ENCODE measurements at regions not wholly inside any gene's neighbourhood (a gene's known extent, or its start where the extent isn't known, plus 50 kb on each side); places are given as distances from the start of the nearest gene placed in this dataset.
"Not testable (repeated sequence)": the region's sequence is repeated elsewhere in the genome, so short reads cannot be mapped to it uniquely, and the experiment has no call there.

GRCh38 chr5:98320343-98320742 lies 453.1 kb upstream of the RGMB start:
- DNase-seq: no peak

- no peak for DNase-seq
These were observed 452.1 kb upstream of the RGMB start for GRCh38 chr5:98321361-98321760.

- DNase-seq: not testable (repeated sequence)
These were observed 448.3 kb upstream of the RGMB start for GRCh38 chr5:98325187-98325586.

GRCh38 chr5:98328015-98328414 lies 445.4 kb upstream of the RGMB start:
- no peak for DNase-seq

- DNase-seq: no peak
These were observed 442.6 kb upstream of the RGMB start for GRCh38 chr5:98330871-98331270.

GRCh38 chr5:98333921-98334320 lies 439.5 kb upstream of the RGMB start:
- DNase-seq: no peak

- no peak for DNase-seq
These were observed 438.5 kb upstream of the RGMB start for GRCh38 chr5:98334946-98335345.

GRCh38 chr5:98339141-98339848 lies 434.2 kb upstream of the RGMB start:
- DNase-seq: no peak

GRCh38 chr5:98341038-98342032 lies 432.1 kb upstream of the RGMB start:
- peak; percentile 92 for DNase-seq

- DNase-seq: not testable (repeated sequence)
These were observed 430.4 kb upstream of the RGMB start for GRCh38 chr5:98342958-98343660.

- peak; percentile 97 for DNase-seq
These were observed 424.0 kb upstream of the RGMB start for GRCh38 chr5:98349251-98349989.

GRCh38 chr5:98349990-98350365 lies 423.5 kb upstream of the RGMB start:
- DNase-seq: no peak

GRCh38 chr5:98354922-98355321 lies 418.5 kb upstream of the RGMB start:
- DNase-seq: no peak

- DNase-seq: no peak
These were observed 412.9 kb upstream of the RGMB start for GRCh38 chr5:98360548-98360947.

- no peak for DNase-seq
These were observed 410.3 kb upstream of the RGMB start for GRCh38 chr5:98363157-98363556.

GRCh38 chr5:98364549-98364948 lies 408.9 kb upstream of the RGMB start:
- no peak for DNase-seq

GRCh38 chr5:98365126-98365525 lies 408.3 kb upstream of the RGMB start:
- DNase-seq: no peak

- DNase-seq: no peak
These were observed 405.3 kb upstream of the RGMB start for GRCh38 chr5:98368141-98368540.

GRCh38 chr5:98372351-98372750 lies 401.1 kb upstream of the RGMB start:
- DNase-seq: no peak

GRCh38 chr5:98391921-98392625 lies 381.4 kb upstream of the RGMB start:
- no peak for DNase-seq

- DNase-seq: not testable (repeated sequence)
These were observed 380.3 kb upstream of the RGMB start for GRCh38 chr5:98393205-98393604.

GRCh38 chr5:98397081-98397480 lies 376.4 kb upstream of the RGMB start:
- peak; percentile 67 for DNase-seq

Data from fibroblast of skin of back (primary cell).